NT2/D1 (cell line): ENCODE measurements at regions not wholly inside any gene's neighbourhood (a gene's known extent, or its start where the extent isn't known, plus 50 kb on each side); places are given as distances from the start of the nearest gene placed in this dataset.
"Not testable (repeated sequence)": the region's sequence is repeated elsewhere in the genome, so short reads cannot be mapped to it uniquely, and the experiment has no call there.

Experiments used
- DNase-seq: peaks from one replicate; pipeline ENCODE4 v3.0.0-alpha.2; 2011; ENCODE audit warnings: low read depth, low spot score
- H3K27me3 ChIP-seq: 2 replicates; pipeline ENCODE4 v1.6.0; 2011; ENCODE audit warnings: mild to moderate bottlenecking; ENCODE audit not compliant: insufficient read length, insufficient read depth
- H3K36me3 ChIP-seq: 2 replicates; pipeline ENCODE4 v1.6.1; 2011; ENCODE audit warnings: mild to moderate bottlenecking, low read length, mixed read lengths; ENCODE audit not compliant: insufficient read depth, insufficient read length
- H3K4me1 ChIP-seq: 2 replicates; pipeline ENCODE4 v1.5.1; 2011; ENCODE audit not compliant: insufficient read depth, insufficient read length
- H3K4me3 ChIP-seq: 2 replicates; pipeline ENCODE4 v1.5.1; 2011; ENCODE audit warnings: low read depth; ENCODE audit not compliant: insufficient read length
- H3K9ac ChIP-seq: 2 replicates; pipeline ENCODE4 v1.6.0; 2011; ENCODE audit warnings: low read depth; ENCODE audit not compliant: insufficient read length
- H3K9me3 ChIP-seq: 2 replicates; pipeline ENCODE4 v1.5.1; 2011; ENCODE audit warnings: mild to moderate bottlenecking, low read length; ENCODE audit not compliant: insufficient read depth
- SUZ12 ChIP-seq: IDR thresholded peaks from 2 replicates; pipeline ENCODE4 v1.6.1; 2011; ENCODE audit not compliant: insufficient read length, insufficient read depth; ENCODE audit errors: extremely low read depth
- YY1 ChIP-seq: IDR thresholded peaks from 2 replicates; pipeline ENCODE4 v1.6.1; 2011; ENCODE audit not compliant: insufficient read length, insufficient read depth
- ZNF274 ChIP-seq: IDR thresholded peaks from 2 replicates; pipeline ENCODE4 v1.6.1; 2011; ENCODE audit warnings: mild to moderate bottlenecking, low read depth, low read length

DNA sequence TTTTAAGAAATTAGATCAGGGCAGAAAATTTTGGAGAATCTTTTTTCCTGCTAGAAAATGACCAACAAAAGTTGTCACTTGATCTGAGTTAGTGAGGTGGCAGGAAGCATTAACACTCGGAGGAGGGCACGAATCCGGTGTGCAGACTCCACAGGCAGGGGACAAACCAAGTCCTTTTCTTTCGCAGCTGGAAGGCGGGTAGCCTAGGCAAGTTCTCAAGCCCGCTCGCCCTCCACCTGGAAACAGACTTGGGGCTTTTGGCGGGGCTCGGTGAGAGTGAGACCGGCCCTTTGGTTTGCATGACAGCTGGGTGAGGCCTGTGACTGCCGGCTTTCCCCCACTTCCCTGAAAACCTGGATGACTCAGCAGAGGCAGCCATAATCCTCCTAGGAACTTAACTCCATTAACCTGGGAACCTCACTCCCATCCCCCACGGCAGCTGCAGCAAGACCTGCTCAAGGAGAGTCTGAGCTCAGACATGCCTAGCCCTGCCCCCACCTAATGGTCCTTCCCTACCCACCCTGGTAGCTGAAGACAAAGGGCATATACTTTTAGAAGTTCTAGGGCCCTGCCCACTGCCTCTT is 134.8 kb downstream of the MFSD1 start:
- peak; percentile 85 for DNase-seq
- Histone ChIP-seq H3K36me3 (no peaks in the 10 kb centered on the region), H3K9ac (no peak overlapping the region), H3K4me3 (no peak overlapping the region), H3K27me3 (no peaks in the 10 kb centered on the region), H3K4me1 (no peaks in the 10 kb centered on the region), H3K9me3 (no peaks in the 10 kb centered on the region)
- no peak for TF ChIP-seq SUZ12
- TF ChIP-seq YY1: no peak
- TF ChIP-seq ZNF274: no peak

- DNase-seq: no peak
- Histone ChIP-seq H3K4me1 (no peaks in the 10 kb centered on the region), H3K27me3 (no peaks in the 10 kb centered on the region), H3K4me3 (no peak overlapping the region), H3K9ac (no peak overlapping the region), H3K36me3 (no peaks in the 10 kb centered on the region), H3K9me3 (no peaks in the 10 kb centered on the region)
- no peak for TF ChIP-seq YY1
- no peak for TF ChIP-seq ZNF274
- TF ChIP-seq SUZ12: no peak
These were observed 148.5 kb downstream of the MFSD1 start for GRCh38 chr3:158950178-158950901.

DNA sequence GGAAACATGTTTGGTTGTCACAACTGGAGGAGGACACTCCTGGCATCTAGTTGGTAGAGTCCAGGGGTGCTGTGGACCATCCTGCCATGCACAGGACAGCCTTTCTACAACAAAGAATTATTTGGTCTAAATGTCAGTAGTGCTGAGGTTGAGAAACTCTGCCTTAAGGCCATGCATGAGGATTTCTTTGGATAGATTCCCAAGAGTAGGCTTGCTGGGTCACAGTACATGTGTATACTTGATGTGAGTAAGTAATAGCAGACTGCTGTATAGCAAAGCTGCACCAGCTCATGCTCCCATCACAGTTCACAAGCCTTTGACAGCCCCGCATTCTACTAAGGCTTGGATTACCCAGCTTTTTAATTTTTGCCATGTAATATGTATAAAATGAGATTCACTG is 151.3 kb downstream of the MFSD1 start:
- no peaks in the 10 kb centered on the region for H3K36me3 ChIP-seq
- no peak for TF ChIP-seq SUZ12
- no peak for TF ChIP-seq ZNF274
- TF ChIP-seq YY1: no peak
- no peaks in the 10 kb centered on the region for H3K4me1 ChIP-seq
- no peaks in the 10 kb centered on the region for H3K9me3 ChIP-seq
- no peak for DNase-seq
- H3K4me3 ChIP-seq: no peak overlapping the region
- no peak overlapping the region for H3K9ac ChIP-seq
- H3K27me3 ChIP-seq: no peaks in the 10 kb centered on the region

DNA sequence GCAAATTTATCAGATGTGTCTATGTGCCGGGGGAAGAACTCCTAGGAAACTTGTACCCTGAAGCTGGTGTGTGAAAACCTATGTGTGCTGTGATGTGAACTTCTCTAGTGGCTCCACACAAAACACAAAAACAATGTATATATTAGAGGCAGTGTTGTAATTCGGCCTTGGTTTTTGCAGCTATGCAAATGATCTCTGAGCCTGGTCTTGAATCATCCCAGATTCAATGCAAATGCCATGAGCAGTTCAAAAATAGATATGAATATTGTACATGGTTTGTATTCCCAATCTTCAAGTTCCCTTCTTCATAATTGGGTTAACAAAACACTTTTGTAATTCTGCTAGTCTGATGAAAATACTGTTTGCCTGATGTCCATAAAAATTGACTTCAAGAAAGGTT is 152.6 kb downstream of the MFSD1 start:
- Histone ChIP-seq H3K27me3 (no peaks in the 10 kb centered on the region), H3K9ac (no peak overlapping the region), H3K9me3 (no peaks in the 10 kb centered on the region), H3K36me3 (no peaks in the 10 kb centered on the region), H3K4me3 (no peak overlapping the region), H3K4me1 (no peaks in the 10 kb centered on the region)
- no peak for DNase-seq
- TF ChIP-seq SUZ12 (no peak), YY1 (no peak), ZNF274 (no peak)

- not testable (repeated sequence) for H3K9me3 ChIP-seq, H3K4me1 ChIP-seq, H3K36me3 ChIP-seq, DNase-seq, H3K27me3 ChIP-seq, H3K4me3 ChIP-seq, H3K9ac ChIP-seq
These were observed 155.9 kb downstream of the MFSD1 start for GRCh38 chr3:158957777-158958176.

GRCh38 chr3:158958873-158959272 is 157.0 kb downstream of the MFSD1 start:
- no peaks in the 10 kb centered on the region for H3K9me3 ChIP-seq
- TF ChIP-seq YY1: no peak
- no peak for TF ChIP-seq SUZ12
- TF ChIP-seq ZNF274: no peak
- H3K36me3 ChIP-seq: no peaks in the 10 kb centered on the region
- H3K4me3 ChIP-seq: no peak overlapping the region
- no peak for DNase-seq
- no peak overlapping the region for H3K9ac ChIP-seq
- no peaks in the 10 kb centered on the region for H3K27me3 ChIP-seq
- H3K4me1 ChIP-seq: peaks cover 5% of the 10 kb centered on the region

- Histone ChIP-seq H3K27me3 (no peaks in the 10 kb centered on the region), H3K9ac (no peak overlapping the region), H3K4me3 (no peak overlapping the region), H3K4me1 (peaks cover 5% of the 10 kb centered on the region), H3K9me3 (no peaks in the 10 kb centered on the region), H3K36me3 (no peaks in the 10 kb centered on the region)
- no peak for TF ChIP-seq YY1
- no peak for TF ChIP-seq ZNF274
- no peak for TF ChIP-seq SUZ12
- peak; percentile 54 for DNase-seq
These were observed 159.6 kb downstream of the MFSD1 start for GRCh38 chr3:158961471-158961870.

DNA sequence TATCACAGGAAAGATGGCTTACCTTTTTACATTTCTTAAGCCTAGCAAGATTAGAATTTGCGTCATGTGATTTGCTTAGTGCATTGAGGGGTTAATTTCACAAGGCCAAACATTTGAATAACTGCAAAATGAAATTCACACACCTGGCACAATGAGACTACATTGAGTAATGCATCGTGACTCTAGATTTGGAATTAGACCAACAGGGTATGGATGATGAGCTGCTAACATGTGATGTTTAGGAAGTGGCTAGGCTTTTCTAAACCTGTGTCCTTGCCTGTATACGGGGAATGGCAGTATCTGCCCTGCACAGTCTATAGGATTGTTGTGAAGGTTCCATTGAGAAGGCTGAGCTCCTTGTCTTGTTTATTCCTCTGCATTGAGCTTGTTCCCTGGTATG is 160.1 kb downstream of the MFSD1 start:
- no peaks in the 10 kb centered on the region for H3K36me3 ChIP-seq
- H3K9me3 ChIP-seq: no peaks in the 10 kb centered on the region
- TF ChIP-seq YY1 (no peak), SUZ12 (no peak), ZNF274 (no peak)
- H3K4me1 ChIP-seq: peaks cover 5% of the 10 kb centered on the region
- no peaks in the 10 kb centered on the region for H3K27me3 ChIP-seq
- H3K9ac ChIP-seq: no peak overlapping the region
- no peak for DNase-seq
- no peak overlapping the region for H3K4me3 ChIP-seq
